NCI-H2029 (cell line): ENCODE measurements at regions not wholly inside any gene's neighbourhood (a gene's known extent, or its start where the extent isn't known, plus 50 kb on each side); places are given as distances from the start of the nearest gene placed in this dataset.

Experiments
- DNase-seq: peaks from one replicate; lab custom pipeline; 2025; lab: John Stamatoyannopoulos, UW

GRCh38 chr15:87631093-87631492 lies 625.4 kb downstream of the NTRK3 start:
- no peak for DNase-seq

GRCh38 chr15:87628311-87628710 lies 628.2 kb downstream of the NTRK3 start:
- no peak for DNase-seq

- no peak for DNase-seq
Observed at GRCh38 chr15:87626860-87627259, 629.7 kb downstream of the NTRK3 start.

GRCh38 chr15:87623832-87624231 lies 632.7 kb downstream of the NTRK3 start:
- no peak for DNase-seq

GRCh38 chr15:87620393-87620792 lies 636.1 kb downstream of the NTRK3 start:
- no peak for DNase-seq

GRCh38 chr15:87619161-87619960 lies 637.2 kb downstream of the NTRK3 start:
- DNase-seq = no peak

GRCh38 chr15:87618203-87618725 lies 638.3 kb downstream of the NTRK3 start:
- no peak for DNase-seq

- DNase-seq = no peak
Observed at GRCh38 chr15:87614704-87615103, 641.8 kb downstream of the NTRK3 start.

GRCh38 chr15:87610366-87610765 lies 646.2 kb downstream of the NTRK3 start:
- no peak for DNase-seq

GRCh38 chr15:87609894-87610293 lies 646.6 kb downstream of the NTRK3 start:
- DNase-seq = no peak

GRCh38 chr15:87609474-87609873 lies 647.1 kb downstream of the NTRK3 start:
- no peak for DNase-seq

GRCh38 chr15:87608238-87609028 lies 648.1 kb downstream of the NTRK3 start:
- no peak for DNase-seq

GRCh38 chr15:87606971-87607370 lies 649.6 kb downstream of the NTRK3 start:
- no peak for DNase-seq

- no peak for DNase-seq
Observed at GRCh38 chr15:87604857-87605446, 651.6 kb downstream of the NTRK3 start.

- no peak for DNase-seq
Observed at GRCh38 chr15:87602371-87602770, 654.2 kb downstream of the NTRK3 start.

- DNase-seq = no peak
Observed at GRCh38 chr15:87599616-87600015, 656.9 kb downstream of the NTRK3 start.

- no peak for DNase-seq
Observed at GRCh38 chr15:87597346-87598052, 659.0 kb downstream of the NTRK3 start.

GRCh38 chr15:87591582-87591981 lies 665.0 kb downstream of the NTRK3 start:
- no peak for DNase-seq

GRCh38 chr15:87591042-87591441 lies 665.5 kb downstream of the NTRK3 start:
- DNase-seq = no peak

GRCh38 chr15:87589134-87589533 lies 667.4 kb downstream of the NTRK3 start:
- no peak for DNase-seq

GRCh38 chr15:87582169-87582568 lies 674.4 kb downstream of the NTRK3 start:
- DNase-seq = no peak

- no peak for DNase-seq
Observed at GRCh38 chr15:87579537-87579936, 677.0 kb downstream of the NTRK3 start.
